ENCODE measurements at regions not wholly inside any gene's neighbourhood (a gene's known extent, or its start where the extent isn't known, plus 50 kb on each side); places are given as distances from the start of the nearest gene placed in this dataset.
"Not testable (repeated sequence)": the region's sequence is repeated elsewhere in the genome, so short reads cannot be mapped to it uniquely, and the experiment has no call there.

- Mint-ChIP-seq H3K27me3 (ENCODE audit: insufficient read depth) (no peaks in the 10 kb centered on the region; the same call in none of the 2 replicates), H3K4me1 (ENCODE audit: low read depth) (peaks cover 35% of the 10 kb centered on the region), H3K9me3 (no peaks in the 10 kb centered on the region), H3K27ac (peak overlapping the region; percentile 85), H3K4me3 (peak overlapping the region; percentile 40; the same call in 1 of the 2 replicates), H3K36me3 (ENCODE audit: low read depth) (0 out of 2 replicates have a peak, but pooled peaks cover 4% of the 10 kb centered on the region)
- 0 out of 2 replicates have a peak, but pooled peaks have one; percentile 4 for TF ChIP-seq CTCF (IDR thresholded peaks at IDR 0.05)
- peak; percentile 75 for DNase-seq
Measured at GRCh38 chr7:106568680-106569499, 92.1 kb downstream of the CCDC71L start.

GRCh38 chr7:106568002-106568679, 92.8 kb downstream of the CCDC71L start:
- Mint-ChIP-seq H3K9me3 (no peaks in the 10 kb centered on the region), H3K27me3 (ENCODE audit: insufficient read depth) (no peaks in the 10 kb centered on the region; the same call in none of the 2 replicates), H3K4me3 (no peak overlapping the region), H3K36me3 (ENCODE audit: low read depth) (0 out of 2 replicates have a peak, but pooled peaks cover 4% of the 10 kb centered on the region), H3K27ac (peak overlapping the region; percentile 85), H3K4me1 (ENCODE audit: low read depth) (peaks cover 42% of the 10 kb centered on the region)
- TF ChIP-seq CTCF (IDR thresholded peaks at IDR 0.05): no peak
- no peak for DNase-seq

- DNase-seq; H3K9me3 Mint-ChIP-seq; H3K27ac Mint-ChIP-seq; H3K36me3 Mint-ChIP-seq (ENCODE audit: low read depth); H3K4me3 Mint-ChIP-seq; H3K27me3 Mint-ChIP-seq (ENCODE audit: insufficient read depth): not testable (repeated sequence)
- peaks cover 44% of the 10 kb centered on the region for H3K4me1 Mint-ChIP-seq (ENCODE audit: low read depth)
Measured at GRCh38 chr7:106567204-106568001, 93.6 kb downstream of the CCDC71L start.

GRCh38 chr7:106566672-106567071, 94.3 kb downstream of the CCDC71L start:
- Mint-ChIP-seq H3K4me1 (ENCODE audit: low read depth) (peaks cover 44% of the 10 kb centered on the region), H3K36me3 (ENCODE audit: low read depth) (0 out of 2 replicates have a peak, but pooled peaks cover 4% of the 10 kb centered on the region), H3K9me3 (no peaks in the 10 kb centered on the region), H3K4me3 (no peak overlapping the region), H3K27ac (no peak overlapping the region), H3K27me3 (ENCODE audit: insufficient read depth) (peaks cover 1% of the 10 kb centered on the region)
- TF ChIP-seq CTCF (IDR thresholded peaks at IDR 0.05): no peak
- DNase-seq: no peak

- Mint-ChIP-seq H3K27ac (no peak overlapping the region), H3K4me3 (no peak overlapping the region), H3K9me3 (no peaks in the 10 kb centered on the region), H3K4me1 (ENCODE audit: low read depth) (peaks cover 44% of the 10 kb centered on the region), H3K27me3 (ENCODE audit: insufficient read depth) (peaks cover 1% of the 10 kb centered on the region), H3K36me3 (ENCODE audit: low read depth) (0 out of 2 replicates have a peak, but pooled peaks cover 4% of the 10 kb centered on the region)
- TF ChIP-seq CTCF (IDR thresholded peaks at IDR 0.05): no peak
- no peak for DNase-seq
Measured at GRCh38 chr7:106566196-106566595, 94.8 kb downstream of the CCDC71L start.

All from HFFc6 (cell line).